GM12801 (cell line): ENCODE measurements at regions not wholly inside any gene's neighbourhood (a gene's known extent, or its start where the extent isn't known, plus 50 kb on each side); places are given as distances from the start of the nearest gene placed in this dataset.

Experiments used
- TF ChIP-seq, protein P1 (sequence below): IDR thresholded peaks from one replicate; pipeline ENCODE4 v1.5.1; 2011; ENCODE audit warnings: control low read depth; ENCODE audit not compliant: insufficient read length; ENCODE audit errors: extremely low read depth

DNA sequence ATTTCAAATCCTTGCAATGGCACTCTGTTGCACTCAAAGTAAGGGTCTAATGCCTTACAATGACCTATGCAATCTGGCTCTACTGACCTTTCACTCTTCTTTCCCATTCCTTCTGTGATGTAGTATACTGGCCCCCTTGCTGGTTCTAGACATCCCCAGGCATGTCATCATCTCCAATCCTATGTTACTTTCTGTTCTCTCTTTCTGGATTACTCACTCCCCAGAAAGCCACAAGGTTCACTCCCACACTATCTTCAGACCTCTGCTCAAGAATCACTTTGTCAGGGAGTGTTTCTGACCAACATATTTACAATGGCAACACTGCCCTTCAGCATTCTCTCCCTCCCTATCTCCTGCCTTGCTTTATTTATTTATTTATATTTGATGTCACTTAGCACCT is 802.2 kb upstream of the WWC1 start:
- TF ChIP-seq, protein P1, sequence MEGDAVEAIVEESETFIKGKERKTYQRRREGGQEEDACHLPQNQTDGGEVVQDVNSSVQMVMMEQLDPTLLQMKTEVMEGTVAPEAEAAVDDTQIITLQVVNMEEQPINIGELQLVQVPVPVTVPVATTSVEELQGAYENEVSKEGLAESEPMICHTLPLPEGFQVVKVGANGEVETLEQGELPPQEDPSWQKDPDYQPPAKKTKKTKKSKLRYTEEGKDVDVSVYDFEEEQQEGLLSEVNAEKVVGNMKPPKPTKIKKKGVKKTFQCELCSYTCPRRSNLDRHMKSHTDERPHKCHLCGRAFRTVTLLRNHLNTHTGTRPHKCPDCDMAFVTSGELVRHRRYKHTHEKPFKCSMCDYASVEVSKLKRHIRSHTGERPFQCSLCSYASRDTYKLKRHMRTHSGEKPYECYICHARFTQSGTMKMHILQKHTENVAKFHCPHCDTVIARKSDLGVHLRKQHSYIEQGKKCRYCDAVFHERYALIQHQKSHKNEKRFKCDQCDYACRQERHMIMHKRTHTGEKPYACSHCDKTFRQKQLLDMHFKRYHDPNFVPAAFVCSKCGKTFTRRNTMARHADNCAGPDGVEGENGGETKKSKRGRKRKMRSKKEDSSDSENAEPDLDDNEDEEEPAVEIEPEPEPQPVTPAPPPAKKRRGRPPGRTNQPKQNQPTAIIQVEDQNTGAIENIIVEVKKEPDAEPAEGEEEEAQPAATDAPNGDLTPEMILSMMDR = no peak

DNA sequence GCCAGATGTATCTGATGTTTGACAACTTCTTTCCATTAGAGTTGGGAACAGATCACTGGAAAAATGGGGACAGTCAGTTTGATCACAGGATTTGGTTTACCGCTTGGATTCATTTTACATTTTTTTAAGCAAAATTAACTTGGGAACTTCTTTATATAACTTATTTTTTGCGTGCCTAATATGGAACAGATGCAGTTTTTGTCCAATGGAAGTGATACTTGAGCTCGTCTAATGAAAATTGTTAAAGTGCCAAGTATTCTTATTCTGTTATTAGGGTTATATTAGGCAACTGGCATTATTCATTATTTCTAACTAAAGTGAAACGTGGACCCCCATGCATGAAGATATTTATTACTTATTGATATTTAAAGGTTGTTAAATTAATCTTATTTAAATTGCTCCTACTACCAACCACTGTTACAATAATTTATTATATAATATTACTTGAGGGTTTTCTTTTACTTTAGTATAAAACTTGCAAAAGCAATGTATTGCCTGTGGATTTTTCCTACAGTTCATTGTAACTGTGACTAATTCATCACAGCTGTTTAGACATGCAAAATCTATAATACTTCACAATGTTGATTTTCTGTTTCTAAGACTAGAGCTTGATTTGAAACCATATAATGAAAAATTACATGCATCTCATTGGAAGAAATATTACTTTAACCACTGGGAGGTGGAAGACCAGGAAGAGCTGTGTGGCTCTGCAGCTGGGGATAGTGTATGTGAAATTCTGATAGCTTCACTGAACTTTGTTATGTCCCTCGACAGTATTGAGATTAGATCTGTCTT is 787.3 kb upstream of the WWC1 start:
- TF ChIP-seq, protein P1 = no peak

DNA sequence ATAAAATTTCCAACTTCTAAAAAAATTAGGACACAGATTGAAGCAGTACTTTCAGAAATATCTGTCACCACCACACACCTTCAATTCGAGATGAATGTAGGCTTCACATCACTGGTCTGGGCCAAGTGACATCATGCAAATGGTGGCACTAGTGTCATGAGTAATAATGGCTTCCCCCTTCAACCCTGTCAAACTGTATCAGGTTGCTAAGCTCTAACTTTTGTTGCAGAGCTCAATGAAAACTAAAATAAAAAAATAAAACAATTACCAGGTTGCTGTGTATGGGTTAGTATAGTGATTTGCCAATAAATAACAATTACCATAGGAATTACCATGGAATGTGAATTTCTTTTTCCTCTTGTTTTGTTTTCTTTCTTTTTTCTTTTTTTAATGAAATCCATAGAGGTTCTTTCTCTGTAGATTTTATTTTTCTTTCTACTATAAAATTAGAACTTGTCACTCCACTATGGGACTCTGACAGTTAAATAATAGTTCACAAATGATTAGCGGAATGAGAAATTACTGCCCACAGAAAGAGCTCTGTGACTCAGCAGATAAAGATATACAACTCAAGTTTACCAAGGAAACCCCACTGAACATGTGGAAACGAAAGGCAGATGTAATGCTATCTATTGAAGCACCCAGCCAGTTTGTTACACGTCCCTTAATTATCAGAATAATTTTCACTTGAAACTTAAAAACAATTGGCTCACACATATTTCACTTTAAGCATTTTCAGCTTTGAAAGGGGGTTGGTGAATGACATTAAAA is 783.8 kb upstream of the WWC1 start:
- TF ChIP-seq, protein P1 = no peak

DNA sequence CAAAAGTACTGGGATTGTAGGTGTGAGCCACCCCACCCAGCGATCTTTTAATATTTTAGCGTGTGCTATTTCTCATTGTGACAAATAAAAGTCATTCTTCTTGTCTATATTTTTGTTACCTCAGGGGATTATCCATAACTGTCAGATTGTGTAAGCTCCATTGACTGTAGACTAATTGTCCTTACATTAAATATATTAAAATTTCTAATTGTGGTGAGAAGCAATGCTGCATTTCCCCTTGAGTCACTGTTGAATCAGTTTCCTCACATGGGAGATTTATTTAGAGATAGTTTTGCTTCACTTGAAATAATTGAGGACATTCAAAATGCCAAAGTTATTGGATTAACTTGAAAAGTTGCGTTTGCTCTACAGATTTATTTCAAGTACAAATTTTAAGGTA is 782.4 kb upstream of the WWC1 start:
- TF ChIP-seq, protein P1 = no peak

DNA sequence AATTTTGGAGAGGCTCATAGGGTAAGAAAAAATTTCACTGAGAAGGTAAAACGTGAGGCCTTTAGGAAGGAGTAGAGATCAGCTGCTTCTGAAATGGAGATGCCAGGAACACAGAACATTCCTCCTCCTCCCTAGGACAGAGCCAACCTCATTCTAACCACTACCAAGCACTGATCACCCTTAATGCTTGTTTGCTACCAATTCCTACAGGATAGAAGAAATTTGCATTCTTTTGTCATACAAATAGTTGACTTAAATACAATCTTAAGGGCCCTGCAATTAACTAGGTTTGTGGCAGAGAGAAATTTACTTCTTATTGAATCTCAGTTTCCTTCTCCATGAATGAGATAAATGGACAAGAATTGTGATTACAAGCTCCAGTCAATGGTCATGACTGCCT is 780.2 kb upstream of the WWC1 start:
- TF ChIP-seq, protein P1 = no peak

DNA sequence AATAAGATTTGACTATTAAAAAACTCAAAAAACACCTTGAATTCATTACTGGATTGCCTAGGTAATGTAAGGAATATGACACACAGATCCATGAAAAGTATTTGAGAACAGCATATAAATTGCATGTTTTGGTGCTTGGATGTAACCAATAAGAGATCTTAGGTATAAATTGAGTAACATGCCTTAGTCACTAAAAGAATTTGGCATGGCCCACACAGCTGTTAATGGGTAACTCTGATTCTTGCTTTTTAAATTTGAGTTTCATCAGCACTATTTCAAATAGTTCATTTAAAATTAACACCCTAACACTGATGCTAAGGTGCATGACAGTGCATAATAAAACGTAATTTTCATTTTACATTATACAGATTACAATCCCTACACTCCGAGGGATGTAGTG is 779.3 kb upstream of the WWC1 start:
- TF ChIP-seq, protein P1 = no peak

DNA sequence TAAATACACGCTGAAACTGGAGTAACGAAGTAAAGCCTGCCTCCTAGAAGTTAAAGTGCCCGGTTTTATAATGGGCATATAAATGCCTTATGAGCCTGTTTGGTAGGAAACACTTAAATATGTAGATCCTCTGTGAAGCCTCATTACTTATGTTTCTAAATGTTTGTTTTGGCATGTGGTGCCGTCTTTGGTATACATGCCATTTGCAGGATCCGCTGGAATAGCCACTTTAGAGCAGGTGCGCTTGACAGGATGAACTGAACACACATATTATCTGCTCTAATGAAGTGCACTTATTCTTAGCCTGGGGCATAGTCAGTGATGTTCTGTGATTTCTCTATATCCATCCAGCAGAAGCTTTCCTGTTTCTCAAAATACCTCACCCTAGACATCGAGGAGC is 778.1 kb upstream of the WWC1 start:
- TF ChIP-seq, protein P1 = no peak
